G401 (cell line): ENCODE measurements at regions not wholly inside any gene's neighbourhood (a gene's known extent, or its start where the extent isn't known, plus 50 kb on each side); places are given as distances from the start of the nearest gene placed in this dataset.

Experiments used
- DNase-seq: peaks from one replicate; pipeline ENCODE4 v3.0.0-alpha.2; 2015; ENCODE audit warnings: low spot score
- in situ Hi-C: cut with HindIII; loops from 2 replicates; pipeline ENCODE4 v1.10.0; 2016; ENCODE audit warnings: low sequenced_read_pairs, mixed read lengths

- in situ Hi-C loops = no loop called here
Observed at GRCh38 chr10:6650586-6650985, 70.5 kb upstream of the PRKCQ start.

GRCh38 chr10:6649903-6650302 is 69.8 kb upstream of the PRKCQ start:
- in situ Hi-C loops = no loop called here
- DNase-seq = no peak

More at GRCh38 chr10:6650586-6650985, 70.5 kb upstream of the PRKCQ start:
- DNase-seq = no peak

GRCh38 chr10:6648894-6649720 is 69.0 kb upstream of the PRKCQ start:
- in situ Hi-C loops = no loop called here
- DNase-seq = no peak

GRCh38 chr10:6647811-6648526 is 67.9 kb upstream of the PRKCQ start:
- in situ Hi-C loops = no loop called here
- no peak for DNase-seq

GRCh38 chr10:6643962-6644361 is 63.9 kb upstream of the PRKCQ start:
- DNase-seq = no peak
- in situ Hi-C loops = no loop called here

GRCh38 chr10:6642876-6643275 is 62.8 kb upstream of the PRKCQ start:
- in situ Hi-C loops = no loop called here
- DNase-seq = no peak

- no peak for DNase-seq
- in situ Hi-C loops = no loop called here
Observed at GRCh38 chr10:6640433-6641040, 60.5 kb upstream of the PRKCQ start.

- in situ Hi-C loops = no loop called here
- DNase-seq = no peak
Observed at GRCh38 chr10:6637053-6637452, 57.0 kb upstream of the PRKCQ start.

GRCh38 chr10:6635784-6636183 is 55.7 kb upstream of the PRKCQ start:
- in situ Hi-C loops = no loop called here
- no peak for DNase-seq
